SK-N-SH treated with all-trans-retinoic acid at 6 μM for 48 hours (cell line): ENCODE measurements at regions not wholly inside any gene's neighbourhood (a gene's known extent, or its start where the extent isn't known, plus 50 kb on each side); places are given as distances from the start of the nearest gene placed in this dataset.
"Not testable (repeated sequence)": the region's sequence is repeated elsewhere in the genome, so short reads cannot be mapped to it uniquely, and the experiment has no call there.

Source experiments
- ESRRG ChIP-seq: fragments of 250-450 bp; sonication (Bioruptor Pico); IDR thresholded peaks from 2 replicates; pipeline ENCODE4 v1.6.1; 2021; ENCODE audit warnings: mild to moderate bottlenecking
- SNAI2 ChIP-seq: fragments of 250-450 bp; sonication (Bioruptor Pico); IDR thresholded peaks from 2 replicates; pipeline ENCODE4 v1.5.0; 2020; ENCODE audit warnings: mild to moderate bottlenecking, moderate library complexity
- TOX ChIP-seq: fragments of 250-450 bp; sonication (Bioruptor Pico); IDR thresholded peaks from 2 replicates; pipeline ENCODE4 v1.8.0; 2021; ENCODE audit warnings: mild to moderate bottlenecking, moderate library complexity, borderline replicate concordance
- ZFP3 ChIP-seq: fragments of 250-450 bp; sonication (Bioruptor Pico); IDR thresholded peaks from 2 replicates; pipeline ENCODE4 v1.5.0; 2020; ENCODE audit warnings: mild to moderate bottlenecking, moderate library complexity

DNA sequence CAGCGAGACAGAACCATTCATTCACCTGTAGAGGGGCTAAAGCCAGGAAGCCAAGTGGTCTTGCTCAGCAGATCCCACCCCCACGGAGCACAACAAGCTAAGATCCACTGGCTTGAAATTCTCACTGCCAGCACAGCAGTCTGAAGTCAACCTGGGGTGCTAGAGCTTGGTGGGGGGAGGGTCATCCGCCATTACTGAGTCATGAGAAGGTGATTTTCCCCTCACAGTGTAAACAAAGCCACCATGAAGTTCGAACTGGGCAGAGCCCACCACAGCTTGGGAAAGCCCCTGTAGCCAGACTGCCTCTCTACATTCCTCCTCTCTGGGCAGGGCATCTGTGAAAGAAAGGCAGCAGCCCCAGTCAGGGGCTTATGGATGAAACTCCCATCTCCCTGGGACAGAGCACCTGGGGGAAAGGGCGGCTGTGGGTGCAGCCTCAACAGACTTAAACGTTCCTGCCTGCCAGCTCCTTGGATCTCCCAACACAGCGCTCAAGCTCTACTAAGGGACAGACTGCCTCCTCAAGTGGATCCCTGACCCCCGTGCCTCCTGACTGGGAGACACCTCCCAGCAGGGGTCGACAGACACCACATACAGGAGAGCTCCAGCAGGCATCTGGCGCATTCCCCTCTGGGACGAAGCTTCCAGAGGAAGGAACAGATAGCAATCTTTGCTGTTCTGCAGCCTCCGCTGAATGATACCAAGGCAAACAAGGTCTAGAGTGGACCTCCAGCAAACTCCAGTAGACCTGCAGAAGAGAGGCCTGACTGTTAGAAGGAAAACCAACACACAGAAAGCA is 179.0 kb upstream of the KLF7 start:
- TF ChIP-seq ESRRG, ZFP3, TOX, SNAI2 (CRISPR knock-in tag): not testable (repeated sequence)
